B cell (primary cell): ENCODE measurements at regions not wholly inside any gene's neighbourhood (a gene's known extent, or its start where the extent isn't known, plus 50 kb on each side); places are given as distances from the start of the nearest gene placed in this dataset.

ENCODE experiments used
- EZH2 ChIP-seq: IDR thresholded peaks from 2 replicates; pipeline ENCODE4 v1.6.1; 2012; ENCODE audit warnings: borderline replicate concordance, low read depth, mild to moderate bottlenecking, moderate library complexity, low read length; ENCODE audit not compliant: insufficient read depth, poor library complexity, severe bottlenecking
- TF ChIP-seq, protein P1 (sequence below): fragments of 200-600 bp; IDR thresholded peaks from one replicate; pipeline ENCODE4 v1.8.0; 2022; ENCODE audit warnings: antibody characterized with exemption, mild to moderate bottlenecking

DNA sequence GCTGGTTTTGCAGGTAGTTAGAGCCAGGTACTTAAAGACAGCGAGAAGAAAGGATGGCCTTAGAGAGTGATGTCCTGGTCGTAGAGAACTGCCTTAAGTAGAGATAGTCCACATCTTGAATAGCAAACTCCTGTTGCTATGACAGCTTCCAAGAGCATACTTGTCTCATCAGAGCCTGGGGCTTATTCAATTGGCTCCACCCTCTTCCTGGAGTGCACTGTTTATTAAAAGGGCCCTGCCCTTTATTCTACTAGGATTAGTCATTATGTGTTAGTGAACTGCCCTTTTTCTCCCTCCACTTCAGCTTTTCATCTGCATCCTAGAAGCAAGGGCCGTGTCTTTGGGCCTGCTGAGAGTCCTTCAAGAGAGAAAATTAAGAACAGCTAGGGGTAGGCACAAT, 94.5 kb upstream of the EOLA2 start:
- TF ChIP-seq, protein P1, sequence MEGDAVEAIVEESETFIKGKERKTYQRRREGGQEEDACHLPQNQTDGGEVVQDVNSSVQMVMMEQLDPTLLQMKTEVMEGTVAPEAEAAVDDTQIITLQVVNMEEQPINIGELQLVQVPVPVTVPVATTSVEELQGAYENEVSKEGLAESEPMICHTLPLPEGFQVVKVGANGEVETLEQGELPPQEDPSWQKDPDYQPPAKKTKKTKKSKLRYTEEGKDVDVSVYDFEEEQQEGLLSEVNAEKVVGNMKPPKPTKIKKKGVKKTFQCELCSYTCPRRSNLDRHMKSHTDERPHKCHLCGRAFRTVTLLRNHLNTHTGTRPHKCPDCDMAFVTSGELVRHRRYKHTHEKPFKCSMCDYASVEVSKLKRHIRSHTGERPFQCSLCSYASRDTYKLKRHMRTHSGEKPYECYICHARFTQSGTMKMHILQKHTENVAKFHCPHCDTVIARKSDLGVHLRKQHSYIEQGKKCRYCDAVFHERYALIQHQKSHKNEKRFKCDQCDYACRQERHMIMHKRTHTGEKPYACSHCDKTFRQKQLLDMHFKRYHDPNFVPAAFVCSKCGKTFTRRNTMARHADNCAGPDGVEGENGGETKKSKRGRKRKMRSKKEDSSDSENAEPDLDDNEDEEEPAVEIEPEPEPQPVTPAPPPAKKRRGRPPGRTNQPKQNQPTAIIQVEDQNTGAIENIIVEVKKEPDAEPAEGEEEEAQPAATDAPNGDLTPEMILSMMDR = no peak
- no peak for TF ChIP-seq EZH2
